HG02642 (cell line): ENCODE measurements at regions not wholly inside any gene's neighbourhood (a gene's known extent, or its start where the extent isn't known, plus 50 kb on each side); places are given as distances from the start of the nearest gene placed in this dataset.

Source experiments
- ATAC-seq: cut with Tn5 transposase; IDR thresholded peaks from one replicate; pipeline ENCODE4 v1.9.1; 2021; ENCODE audit warnings: mild to moderate bottlenecking; ENCODE audit not compliant: unreplicated experiment, poor library complexity

DNA sequence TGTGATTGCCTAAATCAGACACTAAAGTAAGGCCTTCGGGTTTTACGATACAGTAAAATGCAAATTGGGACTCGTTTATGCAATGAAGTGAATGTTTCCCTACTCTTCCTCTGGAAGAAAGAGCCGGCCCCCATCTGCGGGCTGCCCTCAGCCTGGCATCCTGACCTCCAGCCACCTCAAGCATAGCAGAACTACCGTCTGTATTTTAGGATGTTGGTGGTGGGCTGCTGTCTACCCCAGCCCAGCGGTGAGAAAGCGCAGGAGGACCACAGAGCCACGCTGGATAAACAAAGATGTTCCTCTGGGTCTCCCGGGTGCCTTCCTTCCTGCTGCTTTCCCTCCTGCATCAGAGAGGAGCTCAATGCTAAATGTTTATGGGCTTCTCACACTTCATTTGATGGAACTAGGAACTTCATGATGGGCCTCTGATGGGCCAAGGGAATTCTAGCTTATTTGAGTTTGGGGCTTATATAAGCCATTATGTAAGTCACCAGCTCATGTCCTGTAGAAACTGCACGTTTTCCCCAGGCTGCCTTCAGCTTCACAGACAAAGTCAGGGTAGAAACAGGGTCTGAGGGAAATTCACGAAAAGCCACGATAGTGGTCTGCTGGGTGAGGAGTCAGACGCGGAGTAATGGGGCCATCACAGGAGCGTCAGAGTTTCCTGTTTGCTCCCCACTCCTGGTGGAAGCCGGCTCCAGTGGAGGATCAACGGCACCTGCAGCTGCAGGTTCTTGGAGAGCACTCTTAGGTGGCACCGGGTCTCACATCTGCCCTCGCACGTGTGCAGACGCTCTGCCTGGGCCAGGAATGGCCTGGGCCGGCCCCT lies 287.4 kb downstream of the BRD1 start:
- ATAC-seq, result no peak

DNA sequence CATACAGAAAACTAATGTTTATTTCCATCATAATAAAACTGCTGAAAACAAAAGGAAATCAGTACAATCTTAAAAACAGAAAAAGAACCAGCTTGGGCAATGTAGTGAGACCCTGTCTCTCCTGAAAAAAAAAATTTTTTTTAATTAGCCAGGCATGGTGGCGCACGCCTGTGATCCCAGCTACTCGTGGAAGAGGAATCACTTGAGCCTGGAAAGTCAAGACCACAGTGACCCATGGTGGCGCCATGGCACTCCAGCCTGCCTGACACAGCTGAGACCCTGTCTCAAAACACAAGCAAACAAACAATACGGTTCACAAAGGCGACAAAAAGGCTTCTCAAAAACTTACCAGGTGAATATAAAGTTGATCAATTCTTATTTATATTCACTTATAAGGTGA lies 289.7 kb downstream of the BRD1 start:
- ATAC-seq, result no peak

DNA sequence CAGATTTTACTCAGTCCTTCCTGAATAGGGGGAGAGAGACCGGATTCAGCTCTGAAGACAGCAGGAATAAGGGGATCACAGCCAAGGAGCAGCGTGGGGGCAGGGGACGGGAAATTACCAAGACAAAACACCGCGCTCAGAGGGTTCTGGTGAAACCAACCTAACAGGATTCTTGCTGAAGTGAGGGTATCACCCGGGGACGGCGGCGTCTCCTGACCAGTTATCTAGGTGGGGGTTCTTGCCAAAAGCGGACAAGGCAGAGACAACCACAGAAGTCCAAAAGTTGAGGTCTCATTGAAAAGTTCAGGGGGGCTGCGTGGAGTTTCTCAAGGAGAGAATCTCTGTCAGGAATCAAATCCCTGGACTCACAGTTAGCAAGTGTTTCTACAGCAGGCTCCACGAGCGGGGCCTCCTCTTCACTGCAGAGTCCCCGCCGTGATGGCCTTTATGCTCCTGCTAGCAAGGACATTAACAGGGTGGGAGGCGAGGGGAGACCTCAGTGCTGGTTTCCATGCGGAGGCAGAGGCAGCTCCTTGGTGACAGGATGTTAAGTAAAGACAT lies 291.0 kb downstream of the BRD1 start:
- no peak for ATAC-seq

- ATAC-seq, result no peak
Observed at GRCh38 chr22:49535527-49536125, 292.0 kb downstream of the BRD1 start.

DNA sequence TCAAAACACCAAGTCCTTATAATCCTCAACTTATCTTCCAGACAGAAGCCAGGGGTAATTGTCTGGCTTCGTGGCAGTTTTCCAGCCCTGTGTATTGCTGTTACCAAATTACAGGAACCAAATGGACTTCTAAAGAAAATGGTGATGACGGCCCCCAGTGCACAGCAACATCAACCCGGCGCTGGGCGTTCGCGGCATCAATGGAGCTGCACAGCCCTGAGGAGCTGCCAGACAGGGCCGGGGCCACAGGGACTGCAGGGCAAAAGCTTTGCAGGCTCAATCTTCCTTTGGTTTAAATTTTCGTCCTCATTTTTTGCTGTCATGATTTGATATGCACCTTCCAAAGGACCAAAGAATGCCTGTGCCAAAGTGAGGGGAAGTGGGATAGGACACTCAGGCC lies 292.5 kb downstream of the BRD1 start:
- no peak for ATAC-seq

DNA sequence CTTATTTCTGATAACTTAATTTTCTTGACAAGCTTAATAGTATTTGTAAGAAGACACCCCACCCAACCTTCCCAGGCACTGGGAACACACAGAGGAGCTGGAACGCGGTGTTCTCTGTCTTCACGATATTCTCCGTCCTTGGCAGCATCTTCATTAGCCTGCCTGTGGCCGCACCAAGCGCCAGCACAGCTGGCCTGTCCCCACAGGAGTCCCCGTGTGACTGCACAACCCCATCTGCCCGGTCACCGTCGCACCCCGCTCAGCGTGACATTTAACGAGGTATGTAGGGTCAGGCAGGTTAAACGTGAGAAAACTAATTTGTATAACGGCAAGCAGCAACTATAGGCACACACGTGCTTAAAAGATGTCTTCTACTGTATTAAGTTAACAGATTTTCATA lies 293.3 kb downstream of the BRD1 start:
- ATAC-seq, result no peak

DNA sequence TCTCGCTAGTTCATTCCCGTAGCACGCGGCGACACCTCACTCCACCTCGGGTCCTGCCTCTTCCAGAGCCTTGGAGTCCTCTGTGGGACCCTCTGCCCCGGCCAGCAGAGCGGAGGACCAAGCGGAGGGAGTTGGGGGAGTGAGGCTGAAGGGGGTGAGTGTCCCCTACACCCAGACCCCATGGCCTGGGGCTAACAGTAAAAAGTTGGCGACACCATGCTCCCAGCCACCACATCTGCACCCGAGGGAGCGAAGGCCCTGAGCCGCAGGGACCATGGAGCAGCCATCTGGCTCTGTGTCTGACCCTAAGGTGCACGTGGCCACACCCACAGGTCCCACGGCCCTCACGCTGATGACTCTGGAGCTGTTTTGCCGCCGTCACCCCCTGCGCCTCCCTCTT lies 293.8 kb downstream of the BRD1 start:
- ATAC-seq, result no peak

GRCh38 chr22:49532869-49533802 lies 294.5 kb downstream of the BRD1 start:
- ATAC-seq, result no peak

DNA sequence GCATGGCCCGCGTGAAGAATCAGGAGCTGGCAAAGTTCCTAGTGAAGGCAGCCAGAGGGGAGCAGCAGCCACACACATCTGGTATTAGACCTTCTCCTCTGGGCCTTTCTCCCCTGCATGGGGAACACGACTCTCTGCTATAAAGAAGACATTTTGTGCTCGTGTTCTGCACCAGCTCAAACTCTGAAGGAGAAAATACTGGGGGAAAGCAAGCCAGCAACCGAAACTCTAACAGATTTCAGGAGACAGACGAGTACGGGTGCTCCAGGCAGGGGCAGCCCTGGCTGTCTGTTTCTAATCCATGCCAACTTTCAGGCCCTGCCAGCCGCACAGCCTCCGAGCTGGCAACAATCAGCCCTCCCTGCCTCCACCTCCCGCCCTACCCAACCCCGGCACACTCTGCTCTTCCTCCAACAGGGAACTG lies 296.3 kb downstream of the BRD1 start:
- ATAC-seq, result no peak

- ATAC-seq, result no peak
Observed at GRCh38 chr22:49530671-49531367, 296.9 kb downstream of the BRD1 start.

DNA sequence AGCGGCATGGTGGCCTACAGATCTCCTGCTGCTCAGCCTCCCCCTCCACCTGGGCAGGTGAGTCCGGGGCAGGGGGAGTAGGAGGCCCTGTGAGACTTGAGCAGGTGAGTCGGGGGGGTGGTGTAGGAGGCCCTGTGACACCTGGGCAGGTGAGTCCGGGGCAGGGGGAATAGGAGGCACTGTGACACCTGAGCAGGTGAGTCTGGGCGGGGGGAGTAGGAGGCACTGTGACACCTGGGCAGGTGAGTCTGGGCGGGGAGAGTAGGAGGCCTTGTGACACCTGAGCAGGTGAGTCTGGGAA lies 299.3 kb downstream of the BRD1 start:
- ATAC-seq, result no peak

- ATAC-seq, result no peak
Observed at GRCh38 chr22:49527611-49528419, 299.9 kb downstream of the BRD1 start.

DNA sequence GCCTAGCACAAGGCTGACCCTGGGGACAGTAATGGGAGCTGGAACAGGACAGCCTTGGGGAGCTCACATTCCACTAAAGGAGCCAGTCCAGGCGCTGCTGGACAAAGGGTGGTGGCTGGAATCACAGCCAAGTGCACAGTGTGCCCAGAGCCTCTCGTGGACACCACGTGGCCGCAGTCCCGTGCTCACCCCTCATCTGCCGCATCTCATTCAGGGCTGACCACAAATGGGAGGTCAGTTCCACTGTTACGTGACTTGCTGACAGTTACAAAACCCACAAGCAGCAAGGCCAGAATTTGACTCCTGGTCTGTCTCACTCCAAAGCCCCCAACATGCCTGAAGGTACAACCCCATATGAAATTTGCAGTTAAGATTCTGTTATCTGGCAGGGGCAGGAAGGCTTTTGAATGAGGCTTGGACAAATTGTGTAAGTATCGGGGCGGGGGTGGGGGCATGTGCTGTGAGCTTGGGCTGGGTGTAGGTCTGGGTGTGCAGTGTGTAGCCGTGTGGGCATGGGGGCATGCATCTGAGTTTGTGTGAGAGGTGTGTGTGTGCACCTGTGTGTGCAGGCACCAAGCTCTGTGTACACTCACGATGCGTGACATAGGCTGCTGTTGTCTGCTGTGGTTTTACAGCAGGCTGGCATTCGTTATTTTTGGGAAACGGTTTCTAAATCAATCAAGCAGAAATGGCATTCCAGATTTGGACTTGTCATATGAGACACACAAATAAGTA lies 301.7 kb downstream of the BRD1 start:
- ATAC-seq, result no peak

GRCh38 chr22:49525360-49525759 lies 302.3 kb downstream of the BRD1 start:
- ATAC-seq, result no peak

DNA sequence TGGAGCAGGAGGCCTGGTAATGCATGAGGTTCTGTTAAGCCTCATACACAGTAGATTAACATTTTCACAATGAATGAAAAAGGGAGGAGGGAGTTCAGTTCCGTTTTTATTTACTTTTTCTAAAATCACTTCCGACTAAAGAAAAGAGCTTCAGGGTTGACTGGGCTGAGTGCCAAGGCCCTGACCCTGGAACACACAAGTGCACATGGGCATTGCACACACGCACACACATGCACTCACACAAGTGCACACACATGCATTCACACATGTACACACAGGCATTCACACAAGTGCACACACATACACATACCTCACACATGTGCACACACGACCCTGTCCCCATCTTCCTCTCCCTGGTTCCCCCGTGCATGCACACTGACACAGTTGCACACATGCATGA lies 303.3 kb downstream of the BRD1 start:
- no peak for ATAC-seq

DNA sequence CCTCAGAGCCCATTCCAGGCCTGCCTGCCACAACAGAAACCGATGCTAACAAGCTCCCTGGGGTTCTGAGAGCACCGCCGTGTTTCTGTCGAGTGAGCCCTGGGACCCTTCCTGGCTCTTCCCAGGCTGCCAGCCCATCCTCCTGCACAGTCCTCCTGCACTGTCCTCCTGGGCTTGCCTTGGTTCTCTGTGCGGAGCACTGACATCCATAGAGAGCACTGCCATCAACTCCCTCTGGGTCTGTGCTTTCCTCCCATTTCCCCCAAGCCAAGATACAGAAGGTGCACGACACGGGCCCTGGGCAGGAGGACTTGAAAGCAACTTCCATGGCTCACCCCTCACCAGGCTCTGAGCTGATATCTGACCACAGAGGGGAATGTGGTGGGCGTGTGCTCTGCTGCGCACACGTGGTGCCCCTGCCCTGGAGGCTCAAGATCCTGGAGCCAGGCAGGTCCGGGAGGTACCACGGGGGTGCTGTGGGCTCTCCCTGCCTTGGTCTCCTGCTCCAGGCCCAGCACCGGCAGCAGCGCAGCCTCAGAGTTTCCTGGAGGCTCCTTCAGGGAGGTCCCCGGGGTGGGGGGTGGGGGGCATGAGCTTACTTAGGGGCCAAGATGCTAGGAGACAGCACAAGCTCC lies 304.2 kb downstream of the BRD1 start:
- ATAC-seq, result no peak

GRCh38 chr22:49522582-49523373 lies 304.9 kb downstream of the BRD1 start:
- no peak for ATAC-seq
